C4-2B (cell line): ENCODE measurements at regions not wholly inside any gene's neighbourhood (a gene's known extent, or its start where the extent isn't known, plus 50 kb on each side); places are given as distances from the start of the nearest gene placed in this dataset.

Experiments
- H3K27ac ChIP-seq: fragments of 450-650 bp; 2 replicates; pipeline ENCODE4 v1.5.1; 2017
- CTCF ChIP-seq: fragments of 450-650 bp; conservative IDR thresholded peaks from 2 replicates; pipeline ENCODE4 v1.5.1; 2017; ENCODE audit warnings: mild to moderate bottlenecking
- ZFX ChIP-seq: fragments of 450-650 bp; IDR thresholded peaks from 2 replicates; pipeline ENCODE4 v1.6.1; 2017

GRCh38 chr18:1102848-1103247, 198.2 kb downstream of the ADCYAP1 start:
- TF ChIP-seq ZFX (no peak), CTCF (no peak)
- no peak overlapping the region for H3K27ac ChIP-seq

GRCh38 chr18:1103537-1103936, 198.9 kb downstream of the ADCYAP1 start:
- TF ChIP-seq CTCF (no peak), ZFX (no peak)
- no peak overlapping the region for H3K27ac ChIP-seq

GRCh38 chr18:1104181-1104881, 199.7 kb downstream of the ADCYAP1 start:
- no peak overlapping the region for H3K27ac ChIP-seq
- TF ChIP-seq ZFX, result no peak
- TF ChIP-seq CTCF, result no peak

- no peak overlapping the region for H3K27ac ChIP-seq
- TF ChIP-seq ZFX (no peak), CTCF (no peak)
Measured at GRCh38 chr18:1124495-1124894, 219.8 kb downstream of the ADCYAP1 start.

GRCh38 chr18:1133541-1133940, 228.9 kb downstream of the ADCYAP1 start:
- TF ChIP-seq CTCF, result no peak
- no peak for TF ChIP-seq ZFX
- H3K27ac ChIP-seq, result no peak overlapping the region

GRCh38 chr18:1147730-1148129, 243.1 kb downstream of the ADCYAP1 start:
- TF ChIP-seq ZFX (no peak), CTCF (no peak)
- no peak overlapping the region for H3K27ac ChIP-seq

GRCh38 chr18:1149709-1150108, 245.0 kb downstream of the ADCYAP1 start:
- no peak overlapping the region for H3K27ac ChIP-seq
- TF ChIP-seq CTCF (no peak), ZFX (no peak)
